Muscle of back (tissue), 3 donors: ENCODE measurements at regions not wholly inside any gene's neighbourhood (a gene's known extent, or its start where the extent isn't known, plus 50 kb on each side); places are given as distances from the start of the nearest gene placed in this dataset.
"Not testable (repeated sequence)": the region's sequence is repeated elsewhere in the genome, so short reads cannot be mapped to it uniquely, and the experiment has no call there.

Experiments
- DNase-seq, 3 donors: peaks; one replicate each; pipeline versions ENCODE4 v3.0.0 to v3.0.0-alpha.2; 2013

DNA sequence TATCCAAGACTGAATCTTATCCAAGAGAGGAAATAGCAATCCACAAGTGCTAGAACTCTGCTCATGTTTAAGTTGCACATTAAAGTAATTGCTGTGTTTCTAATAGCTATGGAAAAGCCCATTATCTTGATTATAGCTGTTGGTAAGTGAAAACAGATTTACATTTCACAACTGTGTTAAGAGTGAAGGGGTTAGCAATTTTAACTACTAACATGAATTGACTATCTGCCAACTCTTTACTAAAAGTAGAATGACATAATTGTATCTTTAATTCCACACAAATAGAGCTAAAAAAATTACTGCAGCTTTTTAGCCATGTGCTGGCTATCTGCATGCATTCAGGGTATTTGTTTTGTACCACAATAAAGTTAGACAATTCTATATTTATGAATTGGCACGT is 277.9 kb upstream of the IRAK1BP1 start:
- DNase-seq = peak in 1 of 3 donors; percentile 9

DNA sequence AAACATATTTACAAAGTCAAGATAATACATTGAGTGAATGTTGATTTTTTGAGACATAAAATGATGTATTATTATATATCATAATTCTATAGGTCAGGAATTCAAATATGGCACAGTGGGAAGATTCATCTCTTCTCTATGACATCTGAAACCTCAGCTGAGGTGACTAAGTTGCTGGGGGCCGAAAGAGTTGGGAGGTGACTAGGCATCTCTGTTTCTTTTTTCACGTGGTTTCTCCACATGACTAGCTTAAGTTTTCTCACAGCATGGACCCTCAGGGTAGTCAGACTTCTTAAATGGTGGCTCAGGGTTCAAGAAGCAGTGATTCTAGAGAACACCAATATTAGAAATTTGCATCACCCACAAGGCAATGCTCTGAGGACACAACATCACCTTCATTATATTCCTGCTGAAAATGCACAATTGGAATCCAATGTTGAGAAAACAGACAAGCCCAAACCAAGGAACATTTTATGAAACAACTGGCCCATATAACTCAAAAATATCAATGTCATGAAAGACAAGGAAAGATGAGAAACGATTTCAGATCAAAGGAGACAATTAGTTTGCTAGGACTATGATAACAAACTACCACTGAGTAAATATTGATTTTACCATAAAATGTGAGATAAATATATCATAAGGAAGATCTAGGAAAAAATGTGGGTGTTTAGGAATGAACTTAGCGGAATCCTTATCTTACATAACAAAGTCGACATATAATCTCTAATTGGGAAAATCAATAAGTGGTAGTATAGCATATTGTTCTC is 273.3 kb upstream of the IRAK1BP1 start:
- DNase-seq = no peak

DNA sequence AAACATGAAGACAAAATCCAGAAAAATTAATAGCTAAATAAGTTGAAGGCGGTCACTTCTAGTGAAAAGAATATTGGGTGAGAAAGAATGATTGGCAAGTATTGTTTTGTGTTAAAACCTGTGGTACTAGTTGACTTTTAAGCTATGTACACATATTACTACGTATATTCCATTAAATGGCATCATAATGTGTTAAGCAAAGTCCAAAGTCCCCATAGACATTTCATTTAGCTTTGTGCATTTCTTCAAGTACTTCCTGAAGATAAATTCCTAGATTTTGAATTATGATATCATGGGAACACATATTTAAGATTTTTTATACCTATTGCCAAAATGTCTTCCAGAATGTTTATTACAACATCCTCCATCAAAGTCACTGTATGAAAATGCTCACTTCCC is 272.7 kb upstream of the IRAK1BP1 start:
- no peak for DNase-seq

DNA sequence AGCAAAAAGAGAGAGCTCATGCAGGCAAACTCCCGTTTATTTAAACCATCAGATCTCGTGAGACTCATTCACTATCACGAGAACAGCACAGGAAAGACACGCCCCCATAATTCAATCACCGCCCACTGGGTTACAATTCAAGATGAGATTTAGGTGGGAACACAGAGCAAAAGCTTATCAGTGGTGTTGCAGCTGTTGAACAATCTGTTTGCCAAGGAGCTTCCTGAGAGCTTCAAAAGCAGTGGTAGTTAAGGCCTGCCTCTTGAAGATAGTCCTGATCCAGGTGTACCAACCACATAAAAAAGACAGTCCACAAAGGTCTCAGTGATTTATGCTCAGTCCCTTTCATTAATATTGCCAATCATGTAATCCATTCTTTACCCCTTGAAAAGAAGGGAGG is 269.4 kb upstream of the IRAK1BP1 start:
- no peak for DNase-seq

DNA sequence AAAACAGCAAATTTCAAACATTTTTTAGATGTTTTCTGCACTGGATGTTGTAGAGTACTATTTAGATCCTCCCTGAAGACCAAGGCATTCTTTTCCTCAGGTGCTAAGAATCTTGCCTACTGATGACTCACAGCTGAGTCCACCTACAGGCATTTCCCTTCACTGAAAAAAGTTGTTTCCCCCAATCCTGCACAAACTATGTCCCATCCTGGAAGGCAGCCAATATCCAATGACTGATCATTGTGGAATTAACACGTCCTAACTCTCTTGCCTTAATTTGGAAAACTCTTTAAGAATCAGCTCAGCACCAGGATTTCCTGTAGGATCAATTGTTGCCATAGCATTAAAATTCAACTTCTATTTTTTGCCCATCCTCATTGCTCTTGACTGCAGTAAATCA is 268.4 kb upstream of the IRAK1BP1 start:
- peak in 2 of 3 donors; percentile 25 to 99 for DNase-seq

DNA sequence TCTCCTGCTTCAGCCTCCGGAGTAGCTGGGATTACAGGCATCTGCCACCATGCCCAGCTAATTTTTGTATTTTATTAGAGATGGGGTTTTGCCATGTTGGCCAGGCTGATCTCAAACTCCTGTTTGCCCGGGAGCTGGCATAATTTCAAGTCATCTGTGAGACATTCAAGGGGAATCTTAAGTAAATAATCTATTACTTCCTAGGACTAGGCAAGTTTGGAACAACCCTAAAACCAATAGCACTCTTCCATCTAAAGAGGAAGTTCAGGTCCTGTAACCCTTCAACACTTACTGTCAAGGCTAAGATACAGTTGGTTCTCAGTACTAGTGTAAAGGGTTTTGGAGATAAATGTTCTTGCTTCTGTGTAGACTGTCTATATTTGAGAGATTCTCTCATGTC is 267.8 kb upstream of the IRAK1BP1 start:
- DNase-seq = no peak

DNA sequence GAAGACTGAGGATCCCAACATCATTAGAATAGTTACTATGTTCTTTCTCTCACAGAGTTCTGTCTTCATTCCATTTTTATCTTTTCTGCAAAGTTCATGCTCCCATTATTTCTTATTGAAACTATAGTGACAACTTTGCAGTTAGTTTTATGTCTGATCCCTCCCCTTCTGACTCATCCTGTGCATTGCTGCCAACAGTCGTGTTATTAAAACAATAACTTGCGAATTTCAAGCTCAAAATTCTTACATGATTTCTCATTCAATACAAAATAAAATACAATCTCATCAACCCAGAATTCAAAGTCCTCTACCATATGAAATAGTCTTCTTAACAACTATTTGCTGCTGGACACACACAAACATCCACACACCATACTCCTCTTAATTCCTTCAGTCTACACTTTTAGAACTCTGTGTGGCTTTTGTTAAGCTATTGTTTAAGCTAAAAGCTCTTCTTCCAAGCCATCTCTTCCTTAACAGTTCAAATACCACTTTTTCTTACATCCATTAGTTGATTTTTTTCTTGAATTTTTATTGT is 261.4 kb upstream of the IRAK1BP1 start:
- DNase-seq = peak; percentile 41 to 80 (median 63)

DNA sequence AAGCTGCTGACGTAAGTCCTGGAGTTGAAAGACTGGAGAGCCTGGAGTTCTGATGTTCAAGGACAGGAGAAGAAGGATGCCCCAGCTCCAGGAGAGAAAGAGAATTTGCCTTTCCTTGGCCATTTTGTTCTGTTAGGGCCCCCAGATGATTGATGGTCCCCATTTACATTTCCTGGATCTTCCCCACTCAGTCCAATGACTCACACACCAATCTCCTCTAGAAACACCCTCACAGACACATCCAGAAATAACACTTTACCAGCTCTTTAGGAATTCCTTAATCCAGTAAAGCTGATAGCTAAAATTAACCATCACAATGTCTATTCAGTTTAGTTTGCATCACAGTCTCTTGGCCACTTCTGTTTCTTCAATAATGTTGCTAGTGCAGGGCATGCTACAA is 260.2 kb upstream of the IRAK1BP1 start:
- DNase-seq = peak in 1 of 3 donors; percentile 59

DNA sequence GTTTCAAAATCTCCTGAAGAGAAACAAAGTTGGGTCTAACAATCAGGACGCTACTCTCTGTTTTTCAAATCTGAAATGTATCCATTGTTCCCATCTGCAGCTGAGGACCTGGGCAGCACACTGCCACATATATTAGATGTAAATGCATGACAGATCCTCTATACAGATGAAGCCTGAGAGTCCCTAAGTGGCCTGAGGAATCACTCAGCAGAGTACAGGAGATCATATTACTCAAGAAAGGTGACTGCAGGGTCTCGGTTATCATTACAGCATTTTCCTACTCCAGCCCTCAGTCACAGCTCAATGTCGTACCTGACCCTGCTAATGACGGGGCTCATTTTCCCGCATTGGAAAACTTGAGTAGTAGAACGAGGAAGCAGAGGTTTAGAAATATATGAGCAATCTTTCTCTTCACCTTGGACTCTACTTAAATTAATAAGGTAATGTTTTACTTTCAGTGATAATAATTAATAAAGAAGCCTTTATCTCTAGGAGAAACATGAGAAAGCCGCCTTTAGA is 256.2 kb upstream of the IRAK1BP1 start:
- DNase-seq = no peak

DNA sequence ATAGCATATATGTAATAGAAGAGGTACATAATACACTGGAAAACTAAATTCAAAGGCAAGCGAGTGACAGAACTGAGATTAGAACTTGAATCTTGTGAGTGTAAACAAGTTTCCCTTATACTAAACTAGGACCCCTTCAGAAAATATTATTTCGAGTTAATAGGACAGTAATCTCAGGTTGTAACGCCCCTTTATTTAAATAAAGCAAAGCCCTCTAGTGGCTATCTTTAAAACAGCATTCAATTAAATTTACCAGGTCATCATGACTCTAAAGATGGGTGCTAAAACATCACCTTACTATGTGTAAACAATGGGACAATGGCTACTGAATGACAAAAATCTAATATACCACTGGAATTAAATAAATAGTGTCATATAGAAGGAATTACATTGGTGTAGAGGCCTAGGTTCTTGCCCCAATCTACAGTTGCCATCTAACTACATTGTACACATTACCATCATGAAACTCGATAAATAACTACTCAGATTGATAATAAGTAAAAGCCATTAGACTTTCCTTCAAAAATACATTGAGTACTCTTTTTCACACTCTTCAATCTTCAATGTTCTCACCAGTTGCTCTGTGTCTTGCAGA is 255.4 kb upstream of the IRAK1BP1 start:
- DNase-seq = no peak

DNA sequence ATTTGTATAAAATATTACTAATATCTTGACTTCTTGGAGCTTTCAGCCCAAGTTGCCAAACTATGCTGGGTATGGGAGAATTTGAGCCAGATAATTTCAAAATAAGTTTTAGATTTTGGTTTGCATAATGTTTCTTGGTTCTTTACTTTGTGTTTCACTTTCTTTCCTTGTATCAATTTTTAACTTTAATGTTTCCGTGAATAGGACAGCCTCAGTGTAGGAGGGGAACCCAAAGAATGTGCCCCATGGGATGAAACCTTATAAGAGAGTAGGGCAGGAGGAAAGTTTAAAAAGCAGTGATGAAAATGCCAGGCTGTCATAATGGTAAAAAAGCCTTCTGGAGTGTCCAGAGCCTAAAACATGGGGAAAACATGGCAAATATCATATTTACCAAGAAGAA is 252.4 kb upstream of the IRAK1BP1 start:
- DNase-seq = no peak

DNA sequence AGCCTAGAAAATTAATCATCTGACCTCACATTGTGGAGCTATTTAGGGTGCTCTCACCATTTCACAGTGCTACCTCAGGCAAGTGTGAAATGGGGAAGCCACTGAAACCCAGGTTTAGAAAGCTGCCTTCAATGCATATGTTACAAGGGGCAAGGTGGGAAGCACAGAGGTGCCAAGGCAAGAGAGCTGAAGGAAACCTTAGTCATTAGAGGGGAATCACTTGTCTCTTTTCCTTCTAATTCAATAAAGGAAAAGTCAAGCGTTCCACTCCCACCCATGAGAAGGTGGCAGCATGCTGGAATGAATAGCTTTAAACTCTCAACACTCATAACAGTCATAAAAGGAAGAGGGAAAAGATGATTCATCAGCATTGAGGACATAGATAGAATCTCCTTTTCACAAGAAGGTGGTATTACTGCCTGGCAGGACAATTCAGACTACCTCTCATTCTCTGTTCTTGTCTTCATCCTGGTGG is 251.9 kb upstream of the IRAK1BP1 start:
- DNase-seq = no peak

DNA sequence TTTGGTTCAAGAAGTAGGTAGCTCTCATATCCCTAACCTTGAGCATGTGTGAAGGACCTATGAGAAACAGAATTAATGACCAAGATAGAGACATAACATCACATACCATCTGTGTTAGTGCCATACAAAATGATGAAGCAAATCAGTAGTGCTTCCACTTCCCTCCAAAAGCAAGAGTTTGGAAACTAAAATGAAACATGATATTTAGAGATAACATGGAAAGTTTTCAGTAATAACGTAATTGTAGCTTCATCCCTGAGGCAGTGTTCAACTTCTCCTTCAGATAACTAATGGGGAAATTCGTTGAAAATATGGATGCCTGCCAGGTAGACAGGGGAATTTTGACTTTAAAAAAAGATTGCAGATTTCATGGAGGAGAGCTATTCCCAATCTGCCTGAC is 248.4 kb upstream of the IRAK1BP1 start:
- DNase-seq = peak in 1 of 3 donors; percentile 28

DNA sequence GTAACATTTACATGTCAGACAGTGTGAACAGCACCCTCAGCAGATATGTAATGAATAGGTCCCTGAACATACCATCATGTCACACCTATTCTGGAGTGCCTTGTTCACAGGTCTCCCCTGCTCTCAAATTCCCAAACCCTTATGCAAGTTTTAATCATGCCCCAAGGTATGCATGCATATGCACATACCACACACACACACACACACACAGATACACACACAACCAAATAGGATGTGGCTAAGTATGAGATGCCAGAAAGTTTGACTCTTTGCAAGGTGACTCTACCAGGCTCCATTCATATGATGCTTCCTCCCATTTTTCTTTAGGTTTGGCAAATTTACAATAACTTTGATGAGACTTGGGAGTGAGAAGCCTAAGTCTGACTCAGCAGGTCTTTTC is 243.8 kb upstream of the IRAK1BP1 start:
- no peak for DNase-seq

DNA sequence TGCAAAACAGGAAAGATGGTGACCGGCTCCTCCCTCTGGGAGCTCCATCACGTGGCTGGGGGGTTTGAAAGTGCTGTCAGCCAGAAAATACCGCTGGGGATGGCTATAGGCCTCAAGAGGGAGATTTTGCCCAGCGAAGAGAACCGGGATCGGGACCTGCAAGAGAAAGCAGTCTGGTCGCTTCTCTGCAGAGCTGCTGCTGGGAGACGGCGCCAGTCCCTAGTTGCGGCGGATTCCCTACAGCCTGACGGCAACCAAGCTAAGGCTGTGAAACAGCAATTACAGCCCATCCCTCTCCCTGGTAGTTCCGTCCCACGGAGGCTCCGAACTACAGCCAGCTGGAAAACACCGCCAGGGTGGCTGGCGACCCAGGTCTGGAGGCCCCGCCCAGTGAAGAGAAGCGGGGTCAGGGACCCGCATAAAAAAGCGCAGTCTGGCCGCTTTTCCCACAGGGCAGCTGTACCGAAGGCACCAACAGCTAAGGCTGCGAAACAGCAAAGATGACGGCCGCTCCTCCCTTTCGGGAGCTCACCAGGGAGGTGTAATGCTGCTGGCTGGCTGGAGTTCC is 238.1 kb upstream of the IRAK1BP1 start:
- peak in 2 of 3 donors; percentile 1 to 41 for DNase-seq

DNA sequence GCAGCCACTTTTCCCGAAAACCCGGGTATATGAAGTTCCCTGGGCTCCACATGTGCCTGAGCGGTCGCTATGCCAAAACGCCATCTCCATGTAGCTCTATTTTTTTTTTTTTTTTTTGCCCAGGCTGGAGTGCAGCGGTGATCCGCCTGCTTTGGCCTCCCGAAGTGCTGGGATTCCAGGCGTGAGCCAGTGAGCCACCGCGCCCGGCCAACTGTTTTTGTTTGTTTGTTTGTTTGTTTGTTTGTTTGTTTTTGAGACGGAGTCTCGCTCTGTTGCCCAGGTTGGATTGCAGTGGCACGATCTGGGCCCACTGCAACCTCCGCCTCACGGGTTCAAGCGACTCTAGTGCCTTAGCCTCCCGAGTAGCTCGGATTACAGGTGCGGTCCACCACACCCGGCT is 237.5 kb upstream of the IRAK1BP1 start:
- no peak for DNase-seq

DNA sequence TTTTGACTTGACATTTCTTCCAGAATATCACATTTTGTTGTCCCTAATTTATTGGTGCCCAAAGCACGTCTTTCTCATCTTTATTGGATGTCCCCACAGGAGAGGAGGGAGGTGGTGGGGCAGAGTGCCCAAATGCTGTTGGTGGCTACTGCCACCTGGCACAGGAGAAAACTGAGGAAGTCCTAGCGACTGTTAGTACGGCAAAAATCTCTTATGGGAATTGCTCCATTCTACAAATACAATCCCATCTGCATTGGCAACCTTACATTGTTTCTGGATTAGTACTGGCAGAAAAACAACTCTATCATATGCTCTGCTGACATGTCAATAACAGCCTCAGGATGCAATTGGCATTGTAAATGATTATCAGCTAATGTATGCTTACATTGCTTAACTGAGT is 235.4 kb upstream of the IRAK1BP1 start:
- no peak for DNase-seq

DNA sequence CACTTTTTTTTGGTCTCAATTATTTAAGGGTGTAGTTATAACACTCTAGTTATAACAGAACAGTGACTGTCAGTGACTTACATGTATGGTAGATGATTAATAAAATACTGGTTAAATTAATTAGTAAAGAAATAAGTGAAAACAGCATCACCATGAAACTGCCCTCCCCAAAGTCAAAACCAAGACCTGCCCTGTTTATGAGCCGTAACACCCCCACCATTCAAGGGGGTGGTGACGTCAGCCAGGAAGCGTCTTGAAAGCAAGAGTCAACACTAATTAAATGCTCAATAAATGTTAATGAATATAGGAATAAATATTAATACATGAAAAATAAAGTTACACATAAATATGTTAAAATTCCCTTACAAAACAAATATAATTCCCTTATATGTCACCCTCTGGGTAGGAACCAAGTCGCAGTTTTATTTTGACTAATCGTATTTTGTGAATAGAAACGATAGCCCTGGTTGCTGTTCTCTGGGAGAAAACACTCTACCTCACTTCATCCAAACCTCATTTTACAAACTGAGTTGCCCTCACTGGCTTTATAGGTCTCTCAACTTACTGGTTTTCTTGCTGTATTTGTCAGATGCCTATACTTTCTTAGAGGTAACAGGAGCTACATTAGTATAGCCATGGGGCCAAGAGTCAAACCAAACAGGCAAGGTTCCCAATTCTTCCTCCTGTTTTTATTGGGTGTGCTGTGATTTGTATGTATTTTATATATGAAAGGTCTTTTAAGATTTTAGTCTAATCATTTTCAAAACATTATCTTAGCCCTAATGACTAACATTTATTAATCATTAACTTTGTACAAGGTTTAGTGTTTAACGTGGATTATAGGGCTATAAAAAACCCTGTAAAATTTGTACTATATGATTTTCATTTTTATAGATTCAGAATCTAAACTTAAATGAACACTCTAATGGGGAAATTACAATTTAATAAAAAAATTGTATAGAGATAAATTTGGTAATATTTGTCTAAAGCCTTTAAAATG is 227.9 kb upstream of the IRAK1BP1 start:
- no peak for DNase-seq

DNA sequence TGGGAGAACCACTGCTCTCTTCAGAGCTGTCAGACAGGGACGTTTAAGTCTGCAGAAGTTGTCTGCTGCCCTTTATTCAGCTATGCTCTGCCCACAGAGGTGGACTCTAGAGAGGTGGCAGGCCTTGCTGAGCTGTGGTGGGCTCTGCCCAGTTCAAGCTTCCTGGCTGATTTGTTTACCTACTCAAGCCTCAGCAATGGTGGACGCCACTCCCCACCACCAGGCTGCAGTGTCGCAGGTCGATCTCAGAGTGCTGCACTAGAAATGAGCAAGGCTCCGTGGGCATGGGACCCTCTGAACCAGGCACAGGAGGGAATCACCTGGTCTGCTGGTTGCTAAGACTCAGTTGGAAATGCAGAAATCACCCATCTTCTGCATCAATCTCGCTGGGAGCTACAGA is 223.4 kb upstream of the IRAK1BP1 start:
- DNase-seq = not testable (repeated sequence)

DNA sequence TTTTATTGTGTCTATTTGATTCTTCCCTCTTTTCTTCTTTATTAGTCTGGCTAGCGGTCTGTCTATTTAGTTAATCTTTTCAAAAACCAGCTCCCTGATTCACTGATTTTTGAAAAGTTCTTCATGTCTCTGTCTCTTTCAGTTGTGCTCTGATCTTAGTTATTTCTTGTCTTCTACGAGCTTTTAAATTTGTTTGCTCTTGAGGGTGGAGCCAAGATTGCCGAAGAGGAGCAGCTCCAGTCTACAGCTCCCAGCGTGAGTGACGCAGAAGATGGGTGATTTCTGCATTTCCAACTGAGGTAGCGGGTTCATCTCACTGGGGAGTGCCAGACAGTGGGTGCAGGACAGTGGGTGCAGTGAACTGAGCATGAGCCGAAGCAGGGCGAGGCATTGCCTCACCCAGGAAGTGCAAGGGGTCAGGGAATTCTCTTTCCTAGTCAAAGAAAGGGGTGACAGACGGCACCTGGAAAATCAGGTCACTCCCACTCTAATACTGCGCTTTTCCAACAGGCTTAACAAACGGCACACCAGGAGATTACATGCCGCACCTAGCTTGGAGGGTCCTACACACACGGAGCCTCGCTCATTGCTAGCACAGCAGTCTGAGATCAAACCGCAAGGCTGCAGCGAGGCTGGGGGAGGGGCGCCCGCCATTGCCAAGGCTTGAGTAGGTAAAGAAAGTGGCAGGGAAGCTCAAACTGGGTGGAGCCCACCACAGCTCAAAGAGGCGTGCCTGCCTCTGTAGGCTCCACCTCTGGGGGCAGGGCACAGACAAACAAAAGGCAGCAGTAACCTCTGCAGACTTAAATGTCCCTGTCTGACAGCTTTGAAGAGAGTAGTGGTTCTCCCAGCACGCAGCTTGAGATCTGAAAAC is 220.6 kb upstream of the IRAK1BP1 start:
- DNase-seq = not testable (repeated sequence)
